ENCODE measurements at regions not wholly inside any gene's neighbourhood (a gene's known extent, or its start where the extent isn't known, plus 50 kb on each side); places are given as distances from the start of the nearest gene placed in this dataset.

GRCh38 chr2:239905884-239906654 is 119.1 kb downstream of the NDUFA10 start:
- DNase-seq (ENCODE audit: low read depth in 2 of 2), result no peak

GRCh38 chr2:239905306-239905705 is 119.8 kb downstream of the NDUFA10 start:
- DNase-seq (ENCODE audit: low read depth in 2 of 2), result no peak

GRCh38 chr2:239904496-239904895 is 120.6 kb downstream of the NDUFA10 start:
- no peak for DNase-seq (ENCODE audit: low read depth in 2 of 2)

GRCh38 chr2:239903803-239904202 is 121.3 kb downstream of the NDUFA10 start:
- no peak for DNase-seq (ENCODE audit: low read depth in 2 of 2)

- no peak for DNase-seq (ENCODE audit: low read depth in 2 of 2)
These were observed 121.9 kb downstream of the NDUFA10 start for GRCh38 chr2:239903210-239903609.

GRCh38 chr2:239902749-239903201 is 122.4 kb downstream of the NDUFA10 start:
- DNase-seq (ENCODE audit: low read depth in 2 of 2), result no peak

GRCh38 chr2:239898292-239898925 is 126.7 kb downstream of the NDUFA10 start:
- no peak for DNase-seq (ENCODE audit: low read depth in 2 of 2)

GRCh38 chr2:239897596-239898235 is 127.4 kb downstream of the NDUFA10 start:
- DNase-seq (ENCODE audit: low read depth in 2 of 2), result no peak

GRCh38 chr2:239896075-239896474 is 129.1 kb downstream of the NDUFA10 start:
- DNase-seq (ENCODE audit: low read depth in 2 of 2), result no peak

GRCh38 chr2:239895669-239896068 is 129.5 kb downstream of the NDUFA10 start:
- no peak for DNase-seq (ENCODE audit: low read depth in 2 of 2)

GRCh38 chr2:239895116-239895515 is 130.0 kb downstream of the NDUFA10 start:
- no peak for DNase-seq (ENCODE audit: low read depth in 2 of 2)

- no peak for DNase-seq (ENCODE audit: low read depth in 2 of 2)
These were observed 130.9 kb downstream of the NDUFA10 start for GRCh38 chr2:239894276-239894675.

- DNase-seq (ENCODE audit: low read depth in 2 of 2), result no peak
These were observed 132.0 kb downstream of the NDUFA10 start for GRCh38 chr2:239893236-239893515.

GRCh38 chr2:239892441-239893235 is 132.5 kb downstream of the NDUFA10 start:
- no peak for DNase-seq (ENCODE audit: low read depth in 2 of 2)

GRCh38 chr2:239891698-239892097 is 133.4 kb downstream of the NDUFA10 start:
- DNase-seq (ENCODE audit: low read depth in 2 of 2), result no peak

GRCh38 chr2:239890206-239890746 is 134.9 kb downstream of the NDUFA10 start:
- DNase-seq (ENCODE audit: low read depth in 2 of 2), result no peak

- DNase-seq (ENCODE audit: low read depth in 2 of 2), result no peak
These were observed 135.5 kb downstream of the NDUFA10 start for GRCh38 chr2:239889641-239890121.

- DNase-seq (ENCODE audit: low read depth in 2 of 2), result no peak
These were observed 137.5 kb downstream of the NDUFA10 start for GRCh38 chr2:239887604-239888003.

- no peak for DNase-seq (ENCODE audit: low read depth in 2 of 2)
These were observed 138.4 kb downstream of the NDUFA10 start for GRCh38 chr2:239886781-239887180.

GRCh38 chr2:239884875-239885274 is 140.3 kb downstream of the NDUFA10 start:
- DNase-seq (ENCODE audit: low read depth in 2 of 2), result no peak

- DNase-seq (ENCODE audit: low read depth in 2 of 2), result no peak
These were observed 141.1 kb downstream of the NDUFA10 start for GRCh38 chr2:239884051-239884405.
